K562 (cell line): ENCODE measurements at regions not wholly inside any gene's neighbourhood (a gene's known extent, or its start where the extent isn't known, plus 50 kb on each side); places are given as distances from the start of the nearest gene placed in this dataset.

ENCODE experiments used
- CSDE1 ChIP-seq, 2 experiments: fragments of 450-650 bp; IDR thresholded peaks; 2 replicates each; pipeline ENCODE4 v1.6.1; 2016; ENCODE audit warnings: mild to moderate bottlenecking in 1 of 2
- CUX1 ChIP-seq: fragments of 200-800 bp; sonication (Bioruptor generic); IDR thresholded peaks from 2 replicates; pipeline ENCODE4 v1.6.1; 2016; ENCODE audit warnings: missing genetic modification characterization, missing compliant biosample characterization
- ETV6 ChIP-seq, 3 experiments: fragments of 150-350 bp in 1 of 3; sonication (generic) in 1 of 3; formaldehyde crosslinking in 1 of 3; IDR thresholded peaks; 2 replicates each; pipeline versions ENCODE4 v1.6.1 to v1.8.0; 2014 to 2022; ENCODE audit warnings: borderline replicate concordance in 2 of 3, low read depth in 2 of 3, antibody characterized with exemption in 1 of 3, low read length in 1 of 3, mild to moderate bottlenecking in 1 of 3, missing genetic modification reagents in 1 of 3
- FOS ChIP-seq: IDR thresholded peaks from 3 replicates; pipeline ENCODE4 v1.6.1; 2011; ENCODE audit not compliant: insufficient read length; ENCODE audit errors: extremely low read depth
- FOXP1 ChIP-seq: sonication (generic); formaldehyde crosslinking; IDR thresholded peaks from 2 replicates; pipeline ENCODE4 v1.8.0; 2022; ENCODE audit warnings: mild to moderate bottlenecking, missing genetic modification reagents
- HDGF ChIP-seq: fragments of 450-650 bp; IDR thresholded peaks from 2 replicates; pipeline ENCODE4 v1.6.1; 2016
- TAL1 ChIP-seq: fragments of 450-650 bp; IDR thresholded peaks from 2 replicates; pipeline ENCODE4 v1.6.1; 2016; ENCODE audit warnings: mild to moderate bottlenecking
- TSHZ1 ChIP-seq: fragments of 250-450 bp; sonication (Bioruptor Pico); IDR thresholded peaks from 2 replicates; pipeline ENCODE4 v1.4.0; 2020; ENCODE audit warnings: mild to moderate bottlenecking, moderate library complexity
- ZC3H11A ChIP-seq: IDR thresholded peaks from 2 replicates; pipeline ENCODE4 v1.6.1; 2012; ENCODE audit warnings: low read depth, low read length, improper control_type of control experiment
- ZNF282 ChIP-seq: sonication (generic); formaldehyde crosslinking; IDR thresholded peaks from 2 replicates; pipeline ENCODE4 v1.8.1; 2023; ENCODE audit warnings: missing genetic modification reagents
- ZNF707 ChIP-seq: fragments of 250-450 bp; sonication (Bioruptor Pico); conservative IDR thresholded peaks from 2 replicates; pipeline ENCODE4 v1.8.0; 2022; ENCODE audit warnings: inconsistent platforms, mild to moderate bottlenecking, moderate library complexity
- TF ChIP-seq, protein P1 (sequence below): conservative IDR thresholded peaks from 2 replicates; pipeline ENCODE4 v1.6.1; 2011; ENCODE audit warnings: low read depth, mild to moderate bottlenecking, low read length; ENCODE audit not compliant: control insufficient read depth
- TF ChIP-seq, protein P2 (sequence below), 2 experiments: fragments of 450-650 bp in 1 of 2; sonication (generic) in 1 of 2; formaldehyde crosslinking in 1 of 2; IDR thresholded peaks in 1 of 2; conservative IDR thresholded peaks in 1 of 2; 2 replicates each; pipeline versions ENCODE4 v1.6.1 to v1.8.1; 2016 to 2023; ENCODE audit warnings: mild to moderate bottlenecking in 2 of 2, moderate library complexity in 2 of 2, inconsistent platforms in 1 of 2, missing genetic modification reagents in 1 of 2
- TF ChIP-seq, protein P3 (sequence below): sonication (generic); formaldehyde crosslinking; IDR thresholded peaks from 2 replicates; pipeline ENCODE4 v1.8.1; 2023; ENCODE audit warnings: mild to moderate bottlenecking, missing genetic modification reagents

GRCh38 chr18:79601234-79601633 is 78.4 kb upstream of the CTDP1 start (continued):
- TF ChIP-seq TSHZ1 (CRISPR knock-in tag) (no peak), FOXP1 (no peak), TAL1 (peak; percentile 97), CUX1 (CRISPR knock-in tag) (no peak), HDGF (no peak), ETV6 (IDR thresholded peaks at IDR 0.05; ENCODE audit: borderline replicate concordance in 1 of 2, low read depth in 2 of 2, low read length in 1 of 2) (0 out of 4 replicates have a peak, but pooled peaks of 1 of the 2 experiments have one; percentile 35), ETV6 (CRISPR knock-in tag; IDR thresholded peaks at IDR 0.05; ENCODE audit: borderline replicate concordance) (no peak), ZNF282 (CRISPR knock-in tag) (no peak), ZNF707 (CRISPR knock-in tag) (no peak), FOS (no peak), CSDE1 (IDR thresholded peaks at IDR 0.05) (no peak), ZC3H11A (no peak)
- TF ChIP-seq, protein P1, sequence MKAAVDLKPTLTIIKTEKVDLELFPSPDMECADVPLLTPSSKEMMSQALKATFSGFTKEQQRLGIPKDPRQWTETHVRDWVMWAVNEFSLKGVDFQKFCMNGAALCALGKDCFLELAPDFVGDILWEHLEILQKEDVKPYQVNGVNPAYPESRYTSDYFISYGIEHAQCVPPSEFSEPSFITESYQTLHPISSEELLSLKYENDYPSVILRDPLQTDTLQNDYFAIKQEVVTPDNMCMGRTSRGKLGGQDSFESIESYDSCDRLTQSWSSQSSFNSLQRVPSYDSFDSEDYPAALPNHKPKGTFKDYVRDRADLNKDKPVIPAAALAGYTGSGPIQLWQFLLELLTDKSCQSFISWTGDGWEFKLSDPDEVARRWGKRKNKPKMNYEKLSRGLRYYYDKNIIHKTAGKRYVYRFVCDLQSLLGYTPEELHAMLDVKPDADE = no peak
- TF ChIP-seq, protein P2, sequence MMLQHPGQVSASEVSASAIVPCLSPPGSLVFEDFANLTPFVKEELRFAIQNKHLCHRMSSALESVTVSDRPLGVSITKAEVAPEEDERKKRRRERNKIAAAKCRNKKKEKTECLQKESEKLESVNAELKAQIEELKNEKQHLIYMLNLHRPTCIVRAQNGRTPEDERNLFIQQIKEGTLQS (IDR thresholded peaks at IDR 0.05) = peak; percentile 32; the same call in 1 of the 2 replicates
- TF ChIP-seq, protein P2 (CRISPR knock-in tag; conservative IDR thresholded peaks at IDR 0.05) = no peak
- TF ChIP-seq, protein P3, sequence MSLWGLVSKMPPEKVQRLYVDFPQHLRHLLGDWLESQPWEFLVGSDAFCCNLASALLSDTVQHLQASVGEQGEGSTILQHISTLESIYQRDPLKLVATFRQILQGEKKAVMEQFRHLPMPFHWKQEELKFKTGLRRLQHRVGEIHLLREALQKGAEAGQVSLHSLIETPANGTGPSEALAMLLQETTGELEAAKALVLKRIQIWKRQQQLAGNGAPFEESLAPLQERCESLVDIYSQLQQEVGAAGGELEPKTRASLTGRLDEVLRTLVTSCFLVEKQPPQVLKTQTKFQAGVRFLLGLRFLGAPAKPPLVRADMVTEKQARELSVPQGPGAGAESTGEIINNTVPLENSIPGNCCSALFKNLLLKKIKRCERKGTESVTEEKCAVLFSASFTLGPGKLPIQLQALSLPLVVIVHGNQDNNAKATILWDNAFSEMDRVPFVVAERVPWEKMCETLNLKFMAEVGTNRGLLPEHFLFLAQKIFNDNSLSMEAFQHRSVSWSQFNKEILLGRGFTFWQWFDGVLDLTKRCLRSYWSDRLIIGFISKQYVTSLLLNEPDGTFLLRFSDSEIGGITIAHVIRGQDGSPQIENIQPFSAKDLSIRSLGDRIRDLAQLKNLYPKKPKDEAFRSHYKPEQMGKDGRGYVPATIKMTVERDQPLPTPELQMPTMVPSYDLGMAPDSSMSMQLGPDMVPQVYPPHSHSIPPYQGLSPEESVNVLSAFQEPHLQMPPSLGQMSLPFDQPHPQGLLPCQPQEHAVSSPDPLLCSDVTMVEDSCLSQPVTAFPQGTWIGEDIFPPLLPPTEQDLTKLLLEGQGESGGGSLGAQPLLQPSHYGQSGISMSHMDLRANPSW (CRISPR knock-in tag) = no peak
